HCEC 1CT (cell line): ENCODE measurements at regions not wholly inside any gene's neighbourhood (a gene's known extent, or its start where the extent isn't known, plus 50 kb on each side); places are given as distances from the start of the nearest gene placed in this dataset.

ENCODE experiments used
- DNase-seq: peaks from one replicate; pipeline ENCODE4 v3.0.0-alpha.2; 2017

GRCh38 chr10:4568731-4569130 lies 257.3 kb upstream of the AKR1E2 start:
- no peak for DNase-seq

GRCh38 chr10:4568086-4568485 lies 257.9 kb upstream of the AKR1E2 start:
- DNase-seq: no peak

- DNase-seq: no peak
Observed at GRCh38 chr10:4567637-4568036, 258.4 kb upstream of the AKR1E2 start.

- no peak for DNase-seq
Observed at GRCh38 chr10:4566011-4566410, 260.0 kb upstream of the AKR1E2 start.

- no peak for DNase-seq
Observed at GRCh38 chr10:4561296-4561695, 264.7 kb upstream of the AKR1E2 start.

- DNase-seq: no peak
Observed at GRCh38 chr10:4557469-4557868, 268.5 kb upstream of the AKR1E2 start.

GRCh38 chr10:4556527-4556926 lies 269.5 kb upstream of the AKR1E2 start:
- DNase-seq: no peak

GRCh38 chr10:4555920-4556319 lies 270.1 kb upstream of the AKR1E2 start:
- no peak for DNase-seq

GRCh38 chr10:4549139-4549653 lies 276.8 kb upstream of the AKR1E2 start:
- no peak for DNase-seq

GRCh38 chr10:4546931-4547330 lies 279.1 kb upstream of the AKR1E2 start:
- DNase-seq: no peak

- peak; percentile 47 for DNase-seq
Observed at GRCh38 chr10:4546500-4546899, 279.5 kb upstream of the AKR1E2 start.

GRCh38 chr10:4545062-4545461 lies 280.9 kb upstream of the AKR1E2 start:
- no peak for DNase-seq

GRCh38 chr10:4543938-4544533 lies 282.0 kb upstream of the AKR1E2 start:
- no peak for DNase-seq

GRCh38 chr10:4541292-4541691 lies 284.7 kb upstream of the AKR1E2 start:
- peak; percentile 98 for DNase-seq

- DNase-seq: peak; percentile 21
Observed at GRCh38 chr10:4538016-4538415, 288.0 kb upstream of the AKR1E2 start.

- DNase-seq: no peak
Observed at GRCh38 chr10:4535521-4535920, 290.5 kb upstream of the AKR1E2 start.

GRCh38 chr10:4533621-4534020 lies 292.4 kb upstream of the AKR1E2 start:
- no peak for DNase-seq

- DNase-seq: peak; percentile 44
Observed at GRCh38 chr10:4532976-4533375, 293.0 kb upstream of the AKR1E2 start.

GRCh38 chr10:4532467-4532866 lies 293.5 kb upstream of the AKR1E2 start:
- DNase-seq: peak; percentile 91

- DNase-seq: no peak
Observed at GRCh38 chr10:4532011-4532410, 294.0 kb upstream of the AKR1E2 start.

- DNase-seq: no peak
Observed at GRCh38 chr10:4529266-4529665, 296.7 kb upstream of the AKR1E2 start.

- peak; percentile 77 for DNase-seq
Observed at GRCh38 chr10:4527281-4527970, 298.6 kb upstream of the AKR1E2 start.

GRCh38 chr10:4526311-4526731 lies 299.7 kb upstream of the AKR1E2 start:
- no peak for DNase-seq

GRCh38 chr10:4525103-4525502 lies 300.9 kb upstream of the AKR1E2 start:
- DNase-seq: no peak
